ENCODE measurements at regions not wholly inside any gene's neighbourhood (a gene's known extent, or its start where the extent isn't known, plus 50 kb on each side); places are given as distances from the start of the nearest gene placed in this dataset.
"Not testable (repeated sequence)": the region's sequence is repeated elsewhere in the genome, so short reads cannot be mapped to it uniquely, and the experiment has no call there.

DNA sequence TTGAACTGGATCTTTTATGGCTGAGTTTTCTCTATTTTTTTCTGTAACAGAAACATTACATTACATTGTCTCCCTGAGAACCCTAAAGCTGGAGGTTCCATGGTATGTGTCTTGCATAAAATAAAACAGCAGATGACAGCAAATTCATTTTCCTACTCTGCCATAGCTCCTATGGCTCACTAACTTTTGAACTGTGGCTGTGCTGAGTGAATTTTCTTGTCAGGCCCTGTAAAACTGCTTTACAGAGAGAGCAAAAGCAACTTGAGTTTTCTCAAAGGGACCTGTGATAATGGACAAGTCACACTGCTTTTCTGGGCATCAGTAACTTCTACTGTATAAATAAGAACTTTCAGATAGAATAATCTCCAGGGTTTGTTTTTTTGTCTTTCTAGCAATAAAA, 129.9 kb upstream of the TSC22D2 start:
- peaks cover 12% of the 10 kb centered on the region for H3K4me1 ChIP-seq (ENCODE audit: control insufficient read depth, insufficient read depth, low read length)
- H3K4me3 ChIP-seq (ENCODE audit: low read depth, low read length): no peak overlapping the region
- H3K27ac ChIP-seq (ENCODE audit: low read depth, low read length): no peak overlapping the region

DNA sequence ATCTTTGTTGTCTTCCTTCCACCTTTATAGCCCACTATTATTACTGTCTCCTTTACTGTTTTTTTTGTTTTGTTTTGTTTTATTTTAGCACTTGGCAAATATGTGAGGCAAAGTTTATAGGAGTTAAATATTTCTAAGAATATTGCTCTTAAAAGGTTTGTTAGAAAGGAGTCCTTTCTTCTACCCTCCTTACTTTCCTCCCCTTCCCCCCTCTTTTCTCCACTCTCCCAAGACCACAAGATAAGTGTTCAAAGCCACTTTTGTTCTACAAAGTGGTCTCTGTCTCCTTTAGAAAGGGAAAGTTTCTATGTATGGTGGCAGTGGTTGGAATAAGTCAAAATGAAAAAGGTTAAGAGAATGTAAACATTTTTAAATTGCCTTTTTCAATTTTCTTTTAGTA, 130.7 kb upstream of the TSC22D2 start:
- Histone ChIP-seq H3K36me3 (ENCODE audit: control insufficient read depth, insufficient read depth, low read length) (no peaks in the 10 kb centered on the region), H3K9me3 (ENCODE audit: control insufficient read depth, insufficient read depth, low read depth, low read length) (no peaks in the 10 kb centered on the region), H3K4me1 (ENCODE audit: control insufficient read depth, insufficient read depth, low read length) (peaks cover 12% of the 10 kb centered on the region), H3K27me3 (ENCODE audit: control insufficient read depth, insufficient read depth, low read length) (no peaks in the 10 kb centered on the region), H3K27ac (ENCODE audit: low read depth, low read length) (no peak overlapping the region), H3K4me3 (ENCODE audit: low read depth, low read length) (no peak overlapping the region), H3K9ac (ENCODE audit: low read length) (no peak overlapping the region)

More for the DNA sequence above, 129.9 kb upstream of the TSC22D2 start:
- Histone ChIP-seq H3K36me3 (ENCODE audit: control insufficient read depth, insufficient read depth, low read length) (no peaks in the 10 kb centered on the region), H3K27me3 (ENCODE audit: control insufficient read depth, insufficient read depth, low read length) (no peaks in the 10 kb centered on the region), H3K9ac (ENCODE audit: low read length) (no peak overlapping the region), H3K9me3 (ENCODE audit: control insufficient read depth, insufficient read depth, low read depth, low read length) (no peaks in the 10 kb centered on the region)

DNA sequence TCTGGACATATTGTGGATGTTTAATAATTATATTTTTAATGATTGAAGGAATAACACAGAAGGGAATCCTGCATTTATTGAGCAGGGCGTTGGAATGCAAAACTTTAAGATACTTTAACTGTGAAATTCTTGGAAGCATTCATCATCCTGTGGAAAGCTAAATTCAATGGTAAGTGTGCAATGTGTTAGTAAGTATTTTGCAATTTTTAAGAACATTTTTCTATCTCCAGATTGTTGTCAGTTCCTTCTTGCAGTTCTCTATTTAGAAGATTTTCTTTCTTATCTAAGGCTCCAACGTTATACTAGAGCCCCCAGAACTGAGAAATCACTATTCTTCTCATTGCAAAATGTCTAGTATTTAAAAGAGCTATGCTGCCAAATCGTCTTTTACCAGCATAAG, 132.2 kb upstream of the TSC22D2 start:
- Histone ChIP-seq H3K9me3 (ENCODE audit: control insufficient read depth, insufficient read depth, low read depth, low read length) (no peaks in the 10 kb centered on the region), H3K27me3 (ENCODE audit: control insufficient read depth, insufficient read depth, low read length) (no peaks in the 10 kb centered on the region), H3K36me3 (ENCODE audit: control insufficient read depth, insufficient read depth, low read length) (no peaks in the 10 kb centered on the region), H3K4me3 (ENCODE audit: low read depth, low read length) (no peak overlapping the region), H3K27ac (ENCODE audit: low read depth, low read length) (no peak overlapping the region), H3K4me1 (ENCODE audit: control insufficient read depth, insufficient read depth, low read length) (peaks cover 12% of the 10 kb centered on the region), H3K9ac (ENCODE audit: low read length) (no peak overlapping the region)

DNA sequence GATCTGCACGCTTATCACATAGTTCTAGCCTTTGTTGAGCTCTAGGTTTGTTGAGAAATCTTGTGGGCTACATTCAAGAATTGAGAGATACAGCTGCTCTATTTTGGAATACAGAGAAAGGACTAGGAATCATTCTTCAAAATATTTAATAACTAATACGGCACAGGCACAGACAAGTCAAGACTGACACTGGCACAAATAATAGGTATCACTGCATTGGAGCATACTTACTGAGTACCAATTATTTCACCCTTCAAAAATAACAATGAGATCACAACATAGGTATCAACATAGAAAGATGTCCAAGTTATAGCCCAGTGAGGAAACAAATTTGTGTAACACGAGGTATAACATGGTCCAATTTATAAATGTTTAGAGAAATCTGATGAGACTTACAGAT, 133.7 kb upstream of the TSC22D2 start:
- Histone ChIP-seq H3K9me3 (ENCODE audit: control insufficient read depth, insufficient read depth, low read depth, low read length) (no peaks in the 10 kb centered on the region), H3K9ac (ENCODE audit: low read length) (no peak overlapping the region), H3K36me3 (ENCODE audit: control insufficient read depth, insufficient read depth, low read length) (no peaks in the 10 kb centered on the region), H3K4me1 (ENCODE audit: control insufficient read depth, insufficient read depth, low read length) (peaks cover 12% of the 10 kb centered on the region), H3K27ac (ENCODE audit: low read depth, low read length) (no peak overlapping the region), H3K4me3 (ENCODE audit: low read depth, low read length) (no peak overlapping the region), H3K27me3 (ENCODE audit: control insufficient read depth, insufficient read depth, low read length) (no peaks in the 10 kb centered on the region)

DNA sequence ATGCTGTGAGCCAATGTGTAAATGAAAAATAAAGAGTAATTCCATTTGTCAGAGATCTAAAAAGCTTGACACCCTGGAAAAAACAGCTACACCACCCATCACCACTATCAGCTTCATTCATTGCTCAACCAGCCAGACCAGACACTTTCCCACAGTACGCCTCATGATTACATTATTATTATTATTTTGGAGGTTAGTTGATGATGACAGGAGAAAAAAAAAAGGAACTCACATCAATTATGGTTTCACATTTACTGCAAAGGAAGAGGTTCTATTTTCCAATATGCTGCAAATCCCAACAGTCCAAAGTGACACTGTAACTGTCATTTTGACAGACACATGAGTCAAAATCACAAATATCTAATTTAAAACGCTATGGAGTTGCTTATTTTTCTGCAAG, 134.7 kb upstream of the TSC22D2 start:
- Histone ChIP-seq H3K9ac (ENCODE audit: low read length) (no peak overlapping the region), H3K4me1 (ENCODE audit: control insufficient read depth, insufficient read depth, low read length) (0 out of 2 replicates have a peak, but pooled peaks cover 5% of the 10 kb centered on the region), H3K27ac (ENCODE audit: low read depth, low read length) (no peak overlapping the region), H3K9me3 (ENCODE audit: control insufficient read depth, insufficient read depth, low read depth, low read length) (no peaks in the 10 kb centered on the region), H3K27me3 (ENCODE audit: control insufficient read depth, insufficient read depth, low read length) (no peaks in the 10 kb centered on the region), H3K4me3 (ENCODE audit: low read depth, low read length) (no peak overlapping the region), H3K36me3 (ENCODE audit: control insufficient read depth, insufficient read depth, low read length) (no peaks in the 10 kb centered on the region)

DNA sequence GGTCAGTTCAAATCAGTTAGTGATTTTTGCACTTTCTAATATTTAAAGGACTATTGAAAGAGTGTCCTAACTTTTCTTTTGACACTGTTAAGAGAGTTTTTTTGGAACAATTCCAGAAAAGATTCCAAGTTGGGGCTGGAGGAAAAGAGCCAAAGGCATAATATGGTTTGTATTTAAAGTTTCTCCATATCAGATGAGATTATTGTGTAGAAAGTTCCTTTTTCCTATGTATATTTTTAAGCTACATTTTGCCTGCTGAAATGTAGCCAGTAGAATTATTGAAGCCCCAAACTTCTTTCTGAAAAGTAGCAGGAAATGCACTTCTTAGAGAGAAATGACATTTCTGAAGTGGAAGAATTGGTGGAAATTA, 136.5 kb upstream of the TSC22D2 start:
- Histone ChIP-seq H3K4me3 (ENCODE audit: low read depth, low read length) (no peak overlapping the region), H3K4me1 (ENCODE audit: control insufficient read depth, insufficient read depth, low read length) (no peaks in the 10 kb centered on the region), H3K27ac (ENCODE audit: low read depth, low read length) (no peak overlapping the region), H3K36me3 (ENCODE audit: control insufficient read depth, insufficient read depth, low read length) (no peaks in the 10 kb centered on the region), H3K9ac (ENCODE audit: low read length) (no peak overlapping the region), H3K27me3 (ENCODE audit: control insufficient read depth, insufficient read depth, low read length) (no peaks in the 10 kb centered on the region), H3K9me3 (ENCODE audit: control insufficient read depth, insufficient read depth, low read depth, low read length) (no peaks in the 10 kb centered on the region)

DNA sequence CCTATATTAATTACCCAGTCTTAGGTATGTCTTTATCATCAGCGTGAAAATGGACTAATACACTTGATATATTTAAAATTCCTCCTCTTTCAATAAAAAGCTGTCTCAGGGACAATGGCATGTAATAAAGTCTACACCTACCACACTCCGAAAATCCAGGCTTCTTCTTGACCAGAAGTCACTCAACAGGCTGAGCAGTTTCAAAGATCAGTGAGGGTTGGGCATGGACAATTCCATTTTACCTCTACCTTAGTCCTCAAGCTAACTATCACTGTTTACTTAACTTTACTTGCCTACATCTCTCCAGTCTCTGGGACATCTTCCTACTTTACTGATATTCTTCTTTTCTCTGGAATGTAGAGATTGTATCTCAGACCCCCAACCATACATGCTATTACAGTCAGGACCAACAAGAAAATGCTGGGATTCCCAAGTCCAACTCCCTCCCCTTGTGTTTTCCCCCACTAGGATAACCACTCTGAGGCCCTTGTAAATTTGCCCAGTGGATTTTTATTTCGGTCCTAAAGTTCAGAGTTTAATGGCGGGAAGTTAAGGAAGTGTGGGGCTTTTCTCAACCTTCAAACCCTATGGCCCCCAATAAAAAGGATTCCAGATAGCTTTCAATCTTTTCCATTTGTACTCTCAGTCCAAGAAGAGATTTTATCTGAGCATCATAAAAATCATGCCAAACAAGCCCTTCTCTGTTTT, 137.1 kb upstream of the TSC22D2 start:
- Histone ChIP-seq H3K27ac (ENCODE audit: low read depth, low read length) (no peak overlapping the region), H3K4me3 (ENCODE audit: low read depth, low read length) (no peak overlapping the region), H3K9ac (ENCODE audit: low read length) (no peak overlapping the region), H3K36me3 (ENCODE audit: control insufficient read depth, insufficient read depth, low read length) (no peaks in the 10 kb centered on the region), H3K9me3 (ENCODE audit: control insufficient read depth, insufficient read depth, low read depth, low read length) (no peaks in the 10 kb centered on the region), H3K4me1 (ENCODE audit: control insufficient read depth, insufficient read depth, low read length) (no peaks in the 10 kb centered on the region), H3K27me3 (ENCODE audit: control insufficient read depth, insufficient read depth, low read length) (no peaks in the 10 kb centered on the region)

DNA sequence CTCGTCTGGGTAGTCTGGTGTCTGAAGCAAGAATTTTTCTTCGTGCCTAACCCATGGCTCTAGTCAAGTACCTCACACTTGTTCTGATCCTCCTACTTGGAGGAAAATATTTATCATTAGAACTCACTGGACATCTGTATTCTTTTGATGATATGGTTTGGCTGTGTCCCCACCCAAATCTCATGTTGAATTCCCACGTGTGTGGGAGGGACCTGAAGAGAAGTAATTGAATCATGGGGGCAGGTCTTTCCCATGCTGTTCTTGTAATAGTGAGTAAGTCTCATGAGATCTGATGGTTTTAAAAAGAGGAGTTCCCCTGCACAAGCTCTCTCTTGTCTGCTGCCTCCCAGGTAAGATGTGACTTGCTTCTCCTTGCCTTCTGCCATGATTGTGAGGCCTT, 137.7 kb upstream of the TSC22D2 start:
- not testable (repeated sequence) for H3K4me1 ChIP-seq (ENCODE audit: control insufficient read depth, insufficient read depth, low read length); H3K36me3 ChIP-seq (ENCODE audit: control insufficient read depth, insufficient read depth, low read length); H3K27ac ChIP-seq (ENCODE audit: low read depth, low read length); H3K9me3 ChIP-seq (ENCODE audit: control insufficient read depth, insufficient read depth, low read depth, low read length); H3K27me3 ChIP-seq (ENCODE audit: control insufficient read depth, insufficient read depth, low read length); H3K4me3 ChIP-seq (ENCODE audit: low read depth, low read length); H3K9ac ChIP-seq (ENCODE audit: low read length)

DNA sequence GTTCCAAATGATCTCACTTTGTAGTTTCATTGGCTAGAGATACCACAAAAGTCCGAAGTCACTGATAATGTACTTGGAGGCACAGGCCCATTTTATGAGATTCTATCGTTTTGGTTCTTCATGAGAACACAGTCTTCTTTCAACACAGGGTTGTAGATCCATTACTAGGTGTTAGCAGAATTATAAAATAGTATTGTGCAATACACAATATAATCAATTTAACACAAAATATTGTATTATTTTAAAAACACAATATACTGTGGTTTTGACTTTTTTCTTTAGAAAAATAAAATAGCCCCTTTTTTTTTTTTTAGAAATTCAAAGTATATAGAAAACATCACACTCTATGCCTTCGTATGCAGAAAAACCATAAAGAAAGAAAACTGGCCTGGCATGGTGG, 138.6 kb upstream of the TSC22D2 start:
- no peaks in the 10 kb centered on the region for H3K4me1 ChIP-seq (ENCODE audit: control insufficient read depth, insufficient read depth, low read length)
- H3K4me3 ChIP-seq (ENCODE audit: low read depth, low read length): no peak overlapping the region
- H3K27ac ChIP-seq (ENCODE audit: low read depth, low read length): no peak overlapping the region
- no peaks in the 10 kb centered on the region for H3K9me3 ChIP-seq (ENCODE audit: control insufficient read depth, insufficient read depth, low read depth, low read length)
- no peaks in the 10 kb centered on the region for H3K27me3 ChIP-seq (ENCODE audit: control insufficient read depth, insufficient read depth, low read length)
- H3K9ac ChIP-seq (ENCODE audit: low read length): no peak overlapping the region
- H3K36me3 ChIP-seq (ENCODE audit: control insufficient read depth, insufficient read depth, low read length): no peaks in the 10 kb centered on the region

DNA sequence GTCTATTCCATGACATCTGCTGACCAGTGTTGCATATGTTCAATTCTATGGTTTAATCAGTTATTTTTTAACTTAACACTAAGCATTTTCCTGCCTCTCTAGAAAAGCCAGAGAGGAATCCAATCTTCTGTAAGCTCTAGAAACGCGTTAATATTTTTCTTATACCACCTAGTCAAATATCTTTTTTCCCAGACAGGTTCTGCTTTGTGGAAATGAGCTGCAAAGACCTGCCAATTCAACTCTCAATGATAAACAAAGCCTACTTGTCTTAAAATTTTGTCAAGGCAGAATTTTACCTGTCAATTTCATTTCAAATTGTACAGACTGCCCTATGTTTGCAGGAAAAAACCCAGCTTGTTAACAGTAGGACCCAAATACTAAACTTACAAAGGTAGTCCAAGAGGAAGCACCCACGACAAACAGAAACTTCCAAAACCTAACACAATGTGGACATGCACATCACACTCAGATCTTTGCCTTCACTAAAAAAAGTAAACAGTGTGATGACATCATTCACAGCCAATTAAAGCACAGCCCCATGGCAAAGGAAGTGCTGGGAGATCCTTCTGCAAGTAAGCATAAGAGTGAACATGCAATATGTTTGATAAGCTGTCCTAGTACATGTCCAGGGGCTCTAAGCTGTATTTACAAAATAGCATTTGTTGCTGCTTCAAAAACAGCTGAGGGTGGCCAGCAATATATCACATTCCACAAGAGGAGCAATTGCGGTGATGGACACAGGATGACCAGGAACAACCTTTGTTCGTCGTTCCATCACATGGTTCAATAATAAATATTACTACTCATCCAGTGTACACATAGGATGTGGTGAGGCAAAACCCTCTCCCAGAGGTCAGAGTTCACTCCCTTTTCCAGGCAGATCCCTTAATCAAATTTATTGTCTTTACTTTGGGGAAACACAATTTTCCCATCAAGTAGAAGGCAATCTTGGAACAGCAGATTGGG, 139.4 kb upstream of the TSC22D2 start:
- Histone ChIP-seq H3K9ac (ENCODE audit: low read length) (no peak overlapping the region), H3K9me3 (ENCODE audit: control insufficient read depth, insufficient read depth, low read depth, low read length) (no peaks in the 10 kb centered on the region), H3K27me3 (ENCODE audit: control insufficient read depth, insufficient read depth, low read length) (no peaks in the 10 kb centered on the region), H3K4me3 (ENCODE audit: low read depth, low read length) (no peak overlapping the region), H3K27ac (ENCODE audit: low read depth, low read length) (no peak overlapping the region), H3K36me3 (ENCODE audit: control insufficient read depth, insufficient read depth, low read length) (no peaks in the 10 kb centered on the region), H3K4me1 (ENCODE audit: control insufficient read depth, insufficient read depth, low read length) (no peaks in the 10 kb centered on the region)

DNA sequence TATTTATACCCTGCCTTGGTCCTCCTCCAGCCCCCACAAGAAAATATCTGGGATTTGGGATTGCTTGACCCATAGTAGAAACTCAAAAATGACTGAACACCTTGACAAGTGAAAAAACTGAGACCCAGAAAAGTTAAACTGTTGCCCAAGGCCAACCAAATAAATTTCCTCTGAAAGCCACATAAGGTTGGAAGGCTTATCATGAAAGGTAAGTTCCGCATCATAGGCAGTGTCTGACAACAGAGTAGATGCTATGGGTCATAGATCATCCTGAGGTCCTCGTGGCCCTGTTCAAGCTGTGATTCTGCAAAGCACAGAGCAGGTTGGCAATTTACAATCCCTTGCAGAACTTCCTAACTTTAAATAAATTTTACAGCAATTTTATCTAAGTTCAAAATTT, 140.8 kb upstream of the TSC22D2 start:
- no peaks in the 10 kb centered on the region for H3K9me3 ChIP-seq (ENCODE audit: control insufficient read depth, insufficient read depth, low read depth, low read length)
- H3K27ac ChIP-seq (ENCODE audit: low read depth, low read length): no peak overlapping the region
- no peaks in the 10 kb centered on the region for H3K4me1 ChIP-seq (ENCODE audit: control insufficient read depth, insufficient read depth, low read length)
- no peaks in the 10 kb centered on the region for H3K27me3 ChIP-seq (ENCODE audit: control insufficient read depth, insufficient read depth, low read length)
- H3K4me3 ChIP-seq (ENCODE audit: low read depth, low read length): no peak overlapping the region
- no peaks in the 10 kb centered on the region for H3K36me3 ChIP-seq (ENCODE audit: control insufficient read depth, insufficient read depth, low read length)
- no peak overlapping the region for H3K9ac ChIP-seq (ENCODE audit: low read length)
